KBM-7 (cell line): ENCODE measurements at regions not wholly inside any gene's neighbourhood (a gene's known extent, or its start where the extent isn't known, plus 50 kb on each side); places are given as distances from the start of the nearest gene placed in this dataset.
"Not testable (repeated sequence)": the region's sequence is repeated elsewhere in the genome, so short reads cannot be mapped to it uniquely, and the experiment has no call there.

Experiments
- DNase-seq: peaks from one replicate; pipeline ENCODE4 v3.0.0-alpha.2; 2015
- in situ Hi-C: fragments of 300-500 bp; cut with MboI; formaldehyde crosslinking; loops from 2 replicates; pipeline ENCODE4 v1.14.3; 2020; ENCODE audit warnings: low sequenced_read_pairs, low pct_unique_long_range_greater_than_20kb, mixed read lengths

DNA sequence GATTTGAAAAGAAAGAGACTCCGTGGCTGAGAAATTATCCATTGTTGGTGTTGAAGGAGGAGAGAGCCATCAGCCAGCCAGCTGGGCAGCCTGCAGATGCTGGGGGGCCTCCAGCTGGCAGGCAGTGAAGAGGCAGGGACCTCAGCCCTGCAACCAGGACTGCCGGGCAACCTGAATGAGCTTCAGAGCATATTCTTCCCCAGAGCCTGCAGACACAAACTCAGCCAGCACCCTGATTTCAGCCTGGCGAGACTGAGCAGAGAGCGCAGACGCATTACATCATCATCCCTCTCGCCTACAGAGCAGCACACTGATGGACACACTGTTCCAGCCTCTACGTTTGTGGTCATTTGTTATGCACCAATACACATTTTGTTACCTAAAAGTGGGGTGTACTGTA is 150.7 kb upstream of the RAB6C start:
- in situ Hi-C loops, result no loop called here
- no peak for DNase-seq

DNA sequence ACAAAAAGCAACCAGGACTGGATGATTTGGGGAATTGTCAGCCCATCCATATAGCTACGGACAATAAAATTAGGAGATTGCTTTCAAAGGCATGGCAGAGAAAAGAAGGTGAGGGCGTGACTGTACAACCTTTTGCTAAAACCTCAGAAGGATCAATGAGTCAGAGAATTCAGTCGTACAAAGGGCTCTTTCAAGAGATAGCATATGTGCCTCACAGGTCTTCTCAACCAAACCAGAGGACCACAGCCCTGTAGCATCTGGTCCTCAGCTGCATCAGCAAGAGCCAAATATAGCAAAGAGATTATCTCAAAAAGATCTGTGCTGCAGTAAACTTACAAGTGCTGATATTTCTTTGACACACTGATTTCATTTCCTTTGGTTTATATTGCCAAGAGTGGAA is 149.9 kb upstream of the RAB6C start:
- DNase-seq, result no peak
- in situ Hi-C loops, result no loop called here

DNA sequence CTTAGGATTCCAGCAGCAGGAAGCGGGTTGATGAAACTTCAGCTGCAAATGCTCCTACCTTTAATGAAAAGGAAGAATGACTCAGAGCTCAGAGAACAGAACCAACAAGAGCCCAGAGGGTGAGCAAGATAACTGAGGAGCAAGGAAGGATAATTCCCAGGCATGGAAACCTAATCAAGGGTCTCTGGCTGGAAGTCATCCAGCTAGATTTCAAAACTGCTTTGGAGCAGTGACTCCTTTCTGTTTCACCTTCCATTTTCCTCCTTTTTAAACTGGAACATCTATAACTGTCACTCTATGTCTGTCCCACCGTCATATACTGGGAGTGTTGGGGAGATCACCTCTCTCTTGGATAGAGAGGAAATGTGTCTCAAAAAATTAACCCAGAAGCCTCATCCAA is 148.4 kb upstream of the RAB6C start:
- DNase-seq, result no peak
- in situ Hi-C loops, result no loop called here

DNA sequence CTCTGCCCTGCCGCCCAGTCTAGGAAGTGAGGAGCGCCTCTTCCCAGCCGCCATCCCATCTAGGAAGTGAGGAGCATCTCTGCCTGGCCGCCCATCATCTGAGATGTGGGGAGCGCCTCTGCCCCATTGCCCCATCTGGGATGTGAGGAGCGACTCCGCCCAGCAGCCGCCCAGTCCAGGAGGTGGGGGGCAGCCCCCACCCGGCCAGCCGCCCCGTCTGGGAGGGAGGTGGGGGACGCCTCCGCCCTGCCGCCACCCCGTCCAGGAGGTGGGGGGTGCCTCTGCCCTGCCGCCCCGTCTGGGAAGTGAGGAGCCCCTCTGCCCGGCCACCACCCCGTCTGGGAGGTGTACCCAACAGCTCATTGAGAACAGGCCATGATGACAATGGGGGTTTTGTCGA is 146.0 kb upstream of the RAB6C start:
- DNase-seq, in situ Hi-C loops: not testable (repeated sequence)

DNA sequence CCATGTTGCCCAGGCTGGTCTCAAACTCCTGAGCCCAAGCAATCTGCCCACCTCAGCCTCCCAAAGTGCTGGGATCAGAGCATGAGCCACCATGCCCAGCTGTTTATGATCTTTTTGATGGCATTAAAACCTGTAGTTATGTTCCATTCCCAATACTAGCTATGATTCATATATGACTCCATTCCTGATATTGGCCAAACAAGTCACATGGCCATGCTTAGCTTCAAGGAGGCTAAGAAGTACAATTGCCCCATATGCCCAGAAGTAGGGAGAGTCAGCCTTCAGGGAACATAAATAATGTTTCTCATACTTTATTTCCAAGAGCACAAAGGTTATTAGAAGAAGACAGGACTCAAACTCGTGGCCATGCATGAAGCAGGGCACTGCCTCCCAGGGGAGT is 132.4 kb upstream of the RAB6C start:
- no peak for DNase-seq
- in situ Hi-C loops, result no loop called here

DNA sequence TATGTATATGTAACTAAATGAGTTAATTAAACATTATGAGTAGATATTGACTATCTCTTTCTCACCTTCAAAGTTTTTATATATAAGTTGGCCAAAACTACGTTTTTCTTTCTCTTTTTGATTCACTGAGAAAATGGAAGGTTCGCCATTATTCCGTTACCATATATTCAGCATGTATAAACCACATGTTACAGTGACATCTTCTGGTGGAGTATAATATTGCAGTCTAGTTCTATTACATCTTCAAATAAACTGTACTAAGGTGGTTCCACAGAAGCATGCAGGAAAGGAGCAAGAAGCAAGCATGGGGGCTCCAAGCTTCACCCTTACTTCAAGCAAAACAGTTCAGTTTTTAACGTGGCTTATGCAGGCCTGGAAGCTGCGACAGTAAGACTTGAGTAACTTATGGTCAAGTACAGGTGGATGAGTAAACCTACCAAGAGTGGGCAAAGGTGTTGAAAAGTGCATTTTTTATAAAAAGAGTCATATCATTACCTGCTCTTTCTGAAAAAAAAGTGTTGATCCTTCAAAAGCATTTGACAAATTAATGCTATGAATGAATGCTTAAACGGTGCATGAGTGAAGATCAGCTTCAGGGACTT is 129.8 kb upstream of the RAB6C start:
- DNase-seq, result peak; percentile 76

DNA sequence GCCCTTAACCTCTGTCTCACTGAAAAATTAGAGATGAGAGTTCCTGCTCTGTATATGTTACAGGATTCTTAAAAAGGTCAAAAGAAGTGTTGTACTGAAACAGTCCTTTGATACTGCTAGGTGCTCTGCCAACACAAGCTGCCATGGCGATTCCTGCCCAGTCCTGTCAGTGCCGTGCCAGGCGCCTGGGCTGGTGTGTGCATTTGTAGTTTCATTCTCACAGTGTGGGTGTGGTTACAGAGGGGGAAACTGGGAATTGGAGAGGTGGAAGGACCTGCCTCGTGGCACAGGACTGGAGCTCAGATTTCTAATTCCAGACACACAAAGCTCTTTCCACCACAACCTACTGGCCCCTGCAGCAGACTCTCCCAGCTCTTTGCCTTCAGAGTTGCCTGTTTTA is 122.3 kb upstream of the RAB6C start:
- in situ Hi-C loops, result no loop called here

More for the DNA sequence above, 129.8 kb upstream of the RAB6C start:
- in situ Hi-C loops, result no loop called here

DNA sequence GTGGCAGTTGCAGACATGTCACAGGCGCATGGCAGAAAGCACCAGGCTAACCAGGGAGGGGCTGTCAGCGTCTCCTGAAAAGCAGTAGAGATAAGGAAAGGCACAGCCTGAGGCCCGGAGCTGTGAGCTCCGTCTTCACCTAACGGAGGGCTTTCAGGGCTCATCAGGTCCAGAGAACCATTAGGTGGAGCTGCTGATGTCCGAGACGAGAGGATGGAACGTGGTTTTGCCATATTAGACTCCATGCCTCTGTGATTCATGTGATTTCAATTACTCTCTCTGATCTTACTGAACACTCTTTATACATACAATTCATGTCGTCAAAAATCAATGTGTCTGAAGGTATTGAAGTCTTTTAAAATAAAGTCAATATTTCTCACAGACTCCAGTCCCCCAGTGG is 120.3 kb upstream of the RAB6C start:
- in situ Hi-C loops, result no loop called here

More for the DNA sequence above, 122.3 kb upstream of the RAB6C start:
- no peak for DNase-seq

DNA sequence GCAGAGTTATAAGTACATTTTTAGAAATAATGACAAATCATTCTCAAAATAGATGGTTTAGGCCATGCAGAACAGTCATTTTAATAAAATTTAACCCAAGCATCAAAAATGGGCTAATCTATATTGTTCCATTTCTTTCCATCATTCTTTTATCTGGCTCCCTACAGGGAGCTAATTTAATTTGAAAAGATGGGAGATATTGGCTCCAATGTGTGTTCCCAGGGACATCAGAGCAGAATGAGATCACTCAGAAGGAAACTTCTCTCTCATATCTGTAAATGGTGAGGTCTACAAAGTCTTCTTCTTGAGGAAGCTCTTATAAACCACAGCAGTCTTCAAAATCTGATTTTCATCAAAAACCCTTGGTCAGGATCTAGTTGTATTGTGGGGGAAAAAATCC is 119.4 kb upstream of the RAB6C start:
- DNase-seq, result no peak
- in situ Hi-C loops, result no loop called here

More for the DNA sequence above, 120.3 kb upstream of the RAB6C start:
- no peak for DNase-seq

DNA sequence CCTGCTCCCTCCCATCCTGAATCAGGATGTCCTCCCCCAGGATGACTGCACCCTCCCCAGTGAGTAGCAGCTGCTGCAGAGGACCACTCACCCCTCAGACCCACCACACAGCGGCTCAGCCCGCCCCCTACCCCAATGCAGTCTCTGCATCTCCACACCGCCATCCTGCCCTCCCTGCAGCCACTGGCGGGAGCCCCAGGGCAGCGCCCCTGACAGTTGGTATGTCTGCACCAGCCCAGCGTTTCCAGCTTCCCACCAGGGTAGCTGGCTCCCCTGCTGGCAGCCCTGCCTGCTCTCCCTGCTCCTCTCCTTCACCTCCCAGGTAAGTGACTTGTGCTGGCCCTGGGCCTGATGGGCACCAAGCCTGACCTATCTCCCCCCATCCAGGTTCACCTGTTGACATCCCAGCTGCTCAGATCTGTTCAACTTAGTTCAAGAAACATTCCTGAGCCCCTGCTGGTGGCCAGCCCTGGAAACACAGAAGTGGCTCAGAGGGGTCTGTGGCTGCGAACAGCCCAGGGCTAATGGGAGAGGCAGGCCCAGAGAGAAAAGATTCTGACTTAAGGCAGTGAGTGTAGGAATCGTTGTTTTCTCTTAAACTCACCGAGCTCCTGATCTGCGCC is 117.7 kb upstream of the RAB6C start:
- in situ Hi-C loops, result no loop called here

DNA sequence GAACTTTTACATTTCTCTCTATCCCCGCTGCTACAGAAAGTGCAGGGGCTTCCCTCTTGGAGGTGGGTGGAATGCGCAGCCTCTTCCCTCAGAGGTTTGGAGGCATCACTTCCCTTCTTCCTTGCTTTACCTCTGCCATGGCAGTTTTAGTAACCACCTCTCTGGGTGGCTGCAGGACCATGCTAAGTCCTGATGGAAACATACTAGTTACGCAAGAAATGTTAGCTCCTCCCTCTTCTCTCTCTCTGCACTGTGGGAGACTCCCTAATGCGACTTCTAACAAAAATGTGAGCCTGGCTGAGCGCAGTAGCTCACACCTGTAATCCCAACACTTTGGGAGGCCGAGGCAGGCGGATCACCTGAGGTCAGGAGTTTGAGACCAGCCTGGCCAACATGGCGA is 116.8 kb upstream of the RAB6C start:
- DNase-seq, result no peak
- in situ Hi-C loops, result no loop called here

More for the DNA sequence above, 117.7 kb upstream of the RAB6C start:
- DNase-seq, result no peak

DNA sequence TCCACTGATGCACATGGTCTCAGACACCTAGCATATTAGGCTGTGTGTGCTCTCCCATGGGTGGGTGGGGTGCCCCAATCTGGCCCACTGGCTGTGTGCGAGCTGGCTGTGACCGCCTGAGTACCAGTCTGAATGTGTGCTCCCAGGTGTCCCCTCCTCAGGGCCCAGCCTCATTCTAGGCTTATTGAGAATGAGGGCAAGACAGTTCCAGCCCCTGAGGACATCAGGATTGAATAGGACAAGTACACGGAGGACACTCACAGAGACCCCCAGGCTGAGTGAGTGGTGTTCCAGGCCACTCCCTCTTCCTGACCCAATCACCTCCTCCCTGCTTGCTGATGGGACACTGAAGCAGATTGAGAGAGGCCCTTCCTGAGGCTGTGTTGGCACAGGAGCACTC is 116.1 kb upstream of the RAB6C start:
- in situ Hi-C loops, result no loop called here
- no peak for DNase-seq

DNA sequence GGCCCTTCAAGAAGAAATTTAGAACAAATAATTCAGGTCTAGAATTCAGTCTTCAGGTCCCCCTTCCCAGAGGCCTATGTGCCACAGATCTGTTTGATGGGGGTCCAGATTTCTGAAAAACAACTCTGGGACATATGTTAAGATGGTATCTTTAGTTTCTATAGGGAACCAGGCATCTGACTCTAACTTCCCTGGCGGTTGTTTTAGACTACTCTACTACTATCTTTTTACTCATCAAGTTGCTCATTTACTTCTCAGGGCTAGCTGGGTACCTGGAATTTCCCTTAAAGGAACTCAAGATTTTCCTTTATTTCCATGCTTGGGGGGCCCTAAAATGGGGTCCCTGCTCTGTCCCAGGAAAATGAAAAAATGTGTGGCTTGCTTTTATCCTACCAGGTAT is 114.7 kb upstream of the RAB6C start:
- in situ Hi-C loops, result no loop called here
- DNase-seq, result no peak

DNA sequence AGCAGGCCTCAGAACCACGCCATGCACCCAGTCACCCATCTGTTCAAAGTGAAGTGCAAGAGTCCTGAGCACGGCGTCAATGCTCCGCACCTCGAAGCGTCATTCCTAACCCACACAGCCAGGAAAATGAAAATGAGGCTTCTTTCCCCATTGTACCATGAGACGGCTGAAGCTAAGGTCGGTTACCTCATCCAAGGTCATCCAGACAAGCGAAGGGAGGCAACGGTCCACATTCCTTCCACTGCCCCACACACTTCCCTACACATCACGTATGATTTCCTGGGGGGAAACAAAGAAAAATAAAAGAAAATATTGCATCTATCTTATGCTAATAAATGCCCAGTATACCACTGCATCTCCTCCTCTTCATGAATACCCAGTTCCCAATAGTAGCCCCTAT is 113.5 kb upstream of the RAB6C start:
- in situ Hi-C loops, result no loop called here
- DNase-seq, result no peak

DNA sequence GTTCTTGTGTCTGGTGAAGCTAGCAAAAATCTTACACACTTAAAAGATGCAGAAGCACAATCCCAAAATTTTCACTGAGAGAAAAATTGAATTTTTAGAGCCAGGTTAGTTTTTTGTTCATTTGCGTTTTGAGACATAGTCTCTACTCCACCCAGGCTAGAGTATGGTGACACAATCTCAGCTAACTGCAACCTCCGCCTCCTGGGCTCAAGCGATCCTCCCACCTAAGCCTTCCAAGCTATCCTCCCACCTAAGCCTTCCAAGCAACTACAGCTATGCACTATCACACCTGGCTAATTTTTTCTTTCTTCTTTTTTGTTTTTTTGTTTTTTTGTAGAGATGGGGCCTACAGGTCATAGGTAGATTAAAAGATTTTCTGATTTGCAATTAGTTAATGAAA is 113.1 kb upstream of the RAB6C start:
- in situ Hi-C loops, result no loop called here
- no peak for DNase-seq

DNA sequence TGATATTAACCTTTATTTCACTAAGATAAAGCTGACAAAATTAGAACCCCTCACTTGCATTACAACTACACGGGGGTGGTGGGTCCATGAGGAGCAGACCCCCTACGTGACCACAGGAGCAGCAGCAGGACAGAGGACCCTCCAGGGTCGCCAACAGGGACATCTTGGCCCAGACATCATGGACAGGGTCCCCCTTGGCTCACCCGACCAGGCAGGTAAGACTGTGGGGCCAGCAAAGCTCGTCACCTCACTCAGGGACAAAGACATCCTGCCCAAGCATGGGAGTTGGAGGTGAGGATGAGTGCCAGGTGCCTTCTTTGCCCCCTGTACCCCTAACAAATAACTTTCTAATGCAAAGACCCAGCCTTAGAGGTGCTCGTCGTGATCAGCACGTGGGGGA is 111.3 kb upstream of the RAB6C start:
- in situ Hi-C loops, result no loop called here
- DNase-seq, result no peak

DNA sequence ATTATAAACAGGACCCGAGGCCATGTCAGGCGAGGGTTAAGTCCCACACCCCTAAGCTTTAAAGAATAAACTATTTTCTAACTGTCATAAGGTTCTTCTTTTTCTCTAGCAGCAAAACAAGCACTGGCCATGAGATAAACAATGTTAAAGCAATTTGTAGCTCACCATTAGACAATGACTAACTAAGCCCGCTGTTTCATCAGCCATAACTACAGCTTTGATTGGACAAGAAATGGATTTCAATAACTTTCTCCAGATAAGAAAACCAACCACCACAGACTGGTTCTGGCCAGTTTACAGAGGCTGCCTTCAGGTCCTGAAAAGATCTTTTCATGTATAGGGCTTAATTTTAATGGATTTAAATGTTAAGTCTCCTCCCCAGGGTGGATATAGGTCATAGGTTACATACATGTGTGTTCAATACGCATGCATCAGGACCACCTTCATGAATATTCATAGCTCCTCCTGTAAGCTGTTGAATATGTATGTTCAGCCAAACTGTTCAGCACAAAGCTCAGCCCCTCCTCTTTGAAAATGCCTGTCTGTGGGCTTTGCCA is 108.7 kb upstream of the RAB6C start:
- in situ Hi-C loops, result no loop called here
- DNase-seq, result no peak

DNA sequence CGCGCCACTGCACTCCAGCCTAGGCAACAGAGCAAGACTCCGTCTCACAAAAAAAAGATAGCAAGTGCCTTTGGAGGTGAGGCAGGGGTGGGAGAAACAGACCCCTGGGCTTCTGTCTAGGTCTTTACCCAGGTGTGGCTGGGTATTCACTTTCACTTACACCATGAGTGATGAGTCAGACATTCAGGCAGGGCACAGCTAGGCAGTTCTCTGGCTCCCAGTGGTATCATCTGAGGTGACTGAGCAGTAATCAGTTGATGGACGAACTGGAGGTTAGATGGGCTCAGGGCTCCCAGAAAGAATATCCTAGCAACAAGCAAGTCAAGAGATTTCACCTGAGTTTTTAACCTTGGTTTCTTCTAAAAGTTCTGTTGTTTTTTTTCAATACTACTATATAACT is 107.0 kb upstream of the RAB6C start:
- DNase-seq, result no peak
- in situ Hi-C loops, result no loop called here

DNA sequence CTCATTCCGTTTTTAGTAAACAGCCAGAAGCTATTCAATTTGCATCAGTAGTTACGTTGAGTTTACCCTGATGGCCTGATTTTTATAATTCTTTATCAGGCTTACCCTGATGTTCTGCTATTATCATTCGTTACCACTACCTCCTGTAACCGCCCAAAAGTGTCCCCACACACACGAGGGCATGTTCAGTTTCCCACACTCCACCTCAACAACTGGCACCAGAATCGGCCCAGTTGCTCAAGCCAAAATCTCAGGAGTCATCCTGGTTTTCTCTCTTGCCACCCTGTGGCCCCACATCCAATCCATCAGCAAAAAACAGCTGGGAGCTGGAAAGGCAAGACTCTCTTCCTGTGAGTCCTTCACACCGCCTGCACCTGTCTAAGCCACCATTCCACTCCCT is 102.9 kb upstream of the RAB6C start:
- in situ Hi-C loops, result no loop called here
- no peak for DNase-seq

DNA sequence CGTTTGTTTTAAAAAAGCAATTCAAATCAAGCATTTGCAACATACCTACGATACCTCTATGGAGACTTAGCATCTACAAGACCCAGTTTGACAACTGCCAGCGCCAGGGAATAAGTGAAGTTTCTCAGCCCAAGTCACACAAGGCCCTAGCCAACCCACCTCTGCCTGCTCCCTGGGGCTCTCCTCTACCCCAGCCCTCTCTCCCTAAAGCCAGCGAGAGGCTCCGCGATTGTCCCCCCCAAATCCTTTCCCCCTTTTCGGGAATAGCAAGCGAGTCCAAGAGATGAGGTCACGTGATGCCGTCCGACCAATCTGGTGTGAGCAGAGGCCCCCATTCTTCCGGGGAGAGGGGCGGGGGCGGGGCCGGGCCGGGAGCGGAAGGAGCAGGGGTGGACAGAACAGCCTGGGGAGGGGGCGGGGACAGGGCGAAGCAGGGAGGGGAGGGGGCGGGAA is 102.2 kb upstream of the RAB6C start:
- in situ Hi-C loops, result no loop called here
- no peak for DNase-seq
